ENCODE measurements at regions not wholly inside any gene's neighbourhood (a gene's known extent, or its start where the extent isn't known, plus 50 kb on each side); places are given as distances from the start of the nearest gene placed in this dataset.

DNA sequence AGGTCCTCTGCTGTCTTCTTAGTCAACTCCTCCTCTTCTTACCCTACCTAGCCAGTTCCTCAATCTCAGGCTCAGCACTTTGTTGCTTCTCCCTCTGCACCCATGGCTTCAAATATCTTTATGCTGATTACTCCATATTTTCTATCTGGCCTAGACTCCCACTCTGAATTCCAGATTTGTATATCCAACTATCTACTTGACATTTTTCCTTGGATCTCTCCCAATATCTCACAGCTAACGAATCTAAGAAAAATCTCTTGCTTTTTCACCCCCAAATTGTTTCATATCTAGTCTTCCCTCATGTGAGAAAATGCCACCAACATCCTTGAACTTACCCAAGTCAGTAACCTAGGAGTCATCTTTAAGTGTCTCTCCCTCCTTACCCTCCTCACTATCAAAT, 176.4 kb upstream of the ERCC4 start:
- Histone ChIP-seq H3K27ac (no peak overlapping the region), H3K36me3 (no peaks in the 10 kb centered on the region), H3K4me1 (no peaks in the 10 kb centered on the region), H3K4me3 (no peak overlapping the region), H3K9me3 (peaks cover 0 to 6% (median 4%) of the 10 kb centered on the region in 4 donors), H3K27me3 (peaks cover 0 to 6% (median 0%) of the 10 kb centered on the region in 3 donors)
- no peak for DNase-seq
- intact Hi-C loops (cut with DNase I), result no loop called here
- WGBS, 2 donors, result 29 to 52% methylated on average over 1 of the region's 1 CpG
- TF ChIP-seq EP300 (IDR thresholded peaks at IDR 0.05) (no peak), POLR2A (IDR thresholded peaks at IDR 0.05) (no peak), POLR2AphosphoS5 (IDR thresholded peaks at IDR 0.05) (no peak)
- TF ChIP-seq, protein P1, sequence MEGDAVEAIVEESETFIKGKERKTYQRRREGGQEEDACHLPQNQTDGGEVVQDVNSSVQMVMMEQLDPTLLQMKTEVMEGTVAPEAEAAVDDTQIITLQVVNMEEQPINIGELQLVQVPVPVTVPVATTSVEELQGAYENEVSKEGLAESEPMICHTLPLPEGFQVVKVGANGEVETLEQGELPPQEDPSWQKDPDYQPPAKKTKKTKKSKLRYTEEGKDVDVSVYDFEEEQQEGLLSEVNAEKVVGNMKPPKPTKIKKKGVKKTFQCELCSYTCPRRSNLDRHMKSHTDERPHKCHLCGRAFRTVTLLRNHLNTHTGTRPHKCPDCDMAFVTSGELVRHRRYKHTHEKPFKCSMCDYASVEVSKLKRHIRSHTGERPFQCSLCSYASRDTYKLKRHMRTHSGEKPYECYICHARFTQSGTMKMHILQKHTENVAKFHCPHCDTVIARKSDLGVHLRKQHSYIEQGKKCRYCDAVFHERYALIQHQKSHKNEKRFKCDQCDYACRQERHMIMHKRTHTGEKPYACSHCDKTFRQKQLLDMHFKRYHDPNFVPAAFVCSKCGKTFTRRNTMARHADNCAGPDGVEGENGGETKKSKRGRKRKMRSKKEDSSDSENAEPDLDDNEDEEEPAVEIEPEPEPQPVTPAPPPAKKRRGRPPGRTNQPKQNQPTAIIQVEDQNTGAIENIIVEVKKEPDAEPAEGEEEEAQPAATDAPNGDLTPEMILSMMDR (IDR thresholded peaks at IDR 0.05), result no peak

DNA sequence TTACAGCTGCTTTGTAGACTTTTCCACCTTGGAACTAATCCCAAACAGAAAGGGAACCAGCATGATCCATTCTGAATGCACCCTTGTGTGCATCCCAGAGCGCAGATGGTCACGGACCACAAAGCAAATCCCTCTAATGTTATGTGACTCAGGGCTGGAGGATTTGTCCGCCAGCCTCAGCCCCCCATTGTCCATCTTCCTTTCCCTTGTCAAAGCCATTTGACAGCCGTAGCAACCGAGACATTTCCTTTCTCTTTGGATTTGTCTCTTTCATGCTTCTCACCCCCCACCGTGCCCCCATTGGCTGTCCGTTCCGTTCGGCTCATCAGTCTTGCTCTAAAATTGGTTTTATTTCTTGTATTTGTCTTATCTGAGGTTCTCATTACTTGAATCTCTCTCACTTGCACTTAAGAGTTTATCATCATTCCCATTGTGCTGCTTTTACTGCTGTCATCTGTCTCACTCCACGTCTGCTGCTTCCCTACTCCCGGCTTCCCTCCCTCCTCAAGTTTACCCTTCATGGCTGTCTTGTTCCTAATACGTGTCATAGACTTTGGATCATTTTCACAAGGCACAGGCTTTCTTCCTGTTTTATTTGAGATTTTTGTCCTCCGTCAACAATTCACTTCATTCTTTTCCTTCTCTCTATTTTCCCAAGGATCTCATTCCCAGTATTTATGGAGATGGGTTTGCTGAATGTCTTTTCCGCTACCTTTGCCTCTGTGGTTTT, 163.4 kb upstream of the ERCC4 start:
- no peak overlapping the region for H3K27ac ChIP-seq
- no peak for DNase-seq
- H3K4me1 ChIP-seq, result no peaks in the 10 kb centered on the region
- TF ChIP-seq EP300 (IDR thresholded peaks at IDR 0.05) (no peak), POLR2AphosphoS5 (IDR thresholded peaks at IDR 0.05) (no peak), POLR2A (IDR thresholded peaks at IDR 0.05) (no peak)
- TF ChIP-seq, protein P1 (IDR thresholded peaks at IDR 0.05), result no peak
- H3K4me3 ChIP-seq, result no peak overlapping the region
- intact Hi-C loops (cut with DNase I), result no loop called here
- peaks cover 0 to 5% (median 0%) of the 10 kb centered on the region in 3 donors for H3K27me3 ChIP-seq
- no peaks in the 10 kb centered on the region for H3K36me3 ChIP-seq
- 78 to 80% methylated on average over 14 of the region's 14 CpGs for WGBS, 2 donors
- H3K9me3 ChIP-seq, result no peaks in the 10 kb centered on the region

DNA sequence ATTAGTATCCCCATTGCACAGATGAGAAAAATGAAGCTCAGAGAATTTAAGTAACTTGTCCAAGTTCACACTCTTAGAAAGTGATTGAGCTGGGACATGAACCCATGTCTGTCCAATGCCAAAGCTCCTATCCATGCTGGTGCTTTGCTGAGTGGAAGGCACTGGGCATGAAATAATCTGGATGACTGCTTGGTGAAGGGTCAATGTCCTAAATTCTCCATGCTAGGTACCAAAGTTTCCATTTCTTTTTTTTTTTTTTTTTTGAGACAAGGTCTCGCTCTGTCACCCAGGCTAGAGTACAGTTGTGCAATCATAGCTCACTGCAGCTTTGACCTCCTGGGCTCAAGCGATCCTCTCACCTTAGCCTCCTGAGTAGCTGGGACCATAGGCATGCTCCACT, 153.6 kb upstream of the ERCC4 start:
- H3K27ac ChIP-seq, result no peak overlapping the region
- no peaks in the 10 kb centered on the region for H3K36me3 ChIP-seq
- TF ChIP-seq, protein P1 (IDR thresholded peaks at IDR 0.05), result no peak
- no peak for TF ChIP-seq POLR2A (IDR thresholded peaks at IDR 0.05)
- no peak for TF ChIP-seq POLR2AphosphoS5 (IDR thresholded peaks at IDR 0.05)
- TF ChIP-seq EP300 (IDR thresholded peaks at IDR 0.05), result no peak
- DNase-seq, result no peak
- 87 to 92% methylated on average over 2 of the region's 2 CpGs for WGBS, 2 donors
- H3K9me3 ChIP-seq, result no peaks in the 10 kb centered on the region
- H3K4me3 ChIP-seq, result no peak overlapping the region
- peaks cover 0 to 2% (median 0%) of the 10 kb centered on the region in 3 donors for H3K27me3 ChIP-seq
- intact Hi-C loops (cut with DNase I), result no loop called here
- no peaks in the 10 kb centered on the region for H3K4me1 ChIP-seq

DNA sequence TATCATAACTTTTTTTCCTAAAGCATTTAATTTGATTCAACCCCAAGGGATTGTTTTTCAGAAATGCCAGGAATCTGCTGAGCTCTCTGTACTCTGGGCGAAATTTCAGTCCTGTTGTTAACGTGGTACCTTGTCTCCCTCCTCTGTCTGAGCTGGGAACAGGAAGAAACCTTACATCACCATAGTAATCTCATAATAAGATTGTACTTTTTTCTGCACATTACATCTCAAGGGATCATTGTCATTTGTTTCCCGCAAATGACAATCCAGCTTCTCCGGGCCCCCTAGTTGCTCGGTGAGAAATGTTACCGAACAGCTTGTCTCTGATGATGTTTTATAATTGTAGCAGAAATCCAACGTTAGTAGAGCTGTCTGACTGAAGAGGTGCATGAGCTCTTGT, 152.7 kb upstream of the ERCC4 start:
- H3K27me3 ChIP-seq, result peaks cover 0 to 3% (median 0%) of the 10 kb centered on the region in 3 donors
- H3K4me1 ChIP-seq, result no peaks in the 10 kb centered on the region
- H3K9me3 ChIP-seq, result no peaks in the 10 kb centered on the region
- no peaks in the 10 kb centered on the region for H3K36me3 ChIP-seq
- TF ChIP-seq EP300 (IDR thresholded peaks at IDR 0.05), result no peak
- TF ChIP-seq, protein P1 (IDR thresholded peaks at IDR 0.05), result no peak
- TF ChIP-seq POLR2AphosphoS5 (IDR thresholded peaks at IDR 0.05), result no peak
- no peak for TF ChIP-seq POLR2A (IDR thresholded peaks at IDR 0.05)
- no peak for DNase-seq
- 64 to 67% methylated on average over 7 of the region's 7 CpGs for whole genome bisulfite sequencing, 2 donors
- H3K27ac ChIP-seq, result no peak overlapping the region
- intact Hi-C loops (cut with DNase I), result no loop called here
- no peak overlapping the region for H3K4me3 ChIP-seq

DNA sequence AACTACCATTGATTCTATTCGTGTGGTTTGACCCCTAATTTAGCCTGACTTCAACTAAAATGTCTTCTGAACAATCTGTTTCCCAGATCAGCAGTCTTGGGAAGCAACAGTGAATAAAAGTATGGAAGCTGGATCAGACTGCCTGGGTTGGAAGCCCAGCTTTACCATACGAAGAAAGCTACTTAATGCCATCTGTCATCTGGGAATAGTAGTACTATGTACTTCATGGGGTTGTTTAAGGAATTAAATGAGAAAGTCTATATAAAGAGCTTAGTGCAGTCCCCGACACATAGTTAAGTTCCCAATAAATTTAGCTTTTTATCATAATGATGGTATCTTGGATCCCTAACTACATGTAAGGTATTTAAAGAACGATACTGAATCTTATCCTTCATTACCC, 151.5 kb upstream of the ERCC4 start:
- no peak for DNase-seq
- Histone ChIP-seq H3K4me3 (no peak overlapping the region), H3K27ac (no peak overlapping the region), H3K9me3 (no peaks in the 10 kb centered on the region), H3K36me3 (no peaks in the 10 kb centered on the region), H3K27me3 (peaks cover 0 to 3% (median 0%) of the 10 kb centered on the region in 3 donors), H3K4me1 (no peaks in the 10 kb centered on the region)
- TF ChIP-seq POLR2A (IDR thresholded peaks at IDR 0.05), result no peak
- no peak for TF ChIP-seq POLR2AphosphoS5 (IDR thresholded peaks at IDR 0.05)
- no peak for TF ChIP-seq EP300 (IDR thresholded peaks at IDR 0.05)
- TF ChIP-seq, protein P1 (IDR thresholded peaks at IDR 0.05), result no peak
- intact Hi-C loops (cut with DNase I), result no loop called here
- WGBS, 2 donors, result 65 to 68% methylated on average over 4 of the region's 4 CpGs

All from sigmoid colon (tissue), 6 donors.